ENCODE measurements at regions not wholly inside any gene's neighbourhood (a gene's known extent, or its start where the extent isn't known, plus 50 kb on each side); places are given as distances from the start of the nearest gene placed in this dataset.

DNA sequence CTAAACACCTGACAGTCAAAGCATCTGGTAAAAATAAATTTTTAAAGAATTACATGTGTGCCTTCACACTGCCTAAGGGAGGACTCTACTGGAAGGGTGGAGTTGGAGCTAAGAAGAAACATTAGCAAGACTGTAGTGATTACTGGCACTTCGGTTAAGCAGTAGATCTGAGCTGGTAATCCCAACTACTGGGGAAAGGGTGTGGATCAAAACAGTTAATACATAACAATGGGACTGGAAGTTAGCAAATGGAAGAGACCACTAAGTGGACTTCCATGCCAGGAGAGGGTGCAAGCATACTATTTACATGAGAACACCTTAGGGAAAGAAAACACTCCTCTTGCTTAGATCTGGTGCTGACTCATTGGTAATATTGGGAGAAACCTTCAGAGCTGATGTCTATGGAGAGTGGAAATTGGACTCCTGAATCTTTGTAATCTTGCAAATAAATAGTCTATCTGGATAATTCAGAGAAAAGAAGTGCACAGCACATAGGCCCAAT, 519.6 kb upstream of the LINC00305 start:
- Mint-ChIP-seq H3K4me3 (ENCODE audit: unreplicated experiment) (no peak overlapping the region), H3K27ac (ENCODE audit: unreplicated experiment) (no peak overlapping the region), H3K9me3 (ENCODE audit: unreplicated experiment) (no peaks in the 10 kb centered on the region), H3K36me3 (ENCODE audit: unreplicated experiment) (no peaks in the 10 kb centered on the region), H3K27me3 (ENCODE audit: unreplicated experiment) (no peaks in the 10 kb centered on the region), H3K4me1 (ENCODE audit: unreplicated experiment) (no peaks in the 10 kb centered on the region)
- TF ChIP-seq, protein P1, sequence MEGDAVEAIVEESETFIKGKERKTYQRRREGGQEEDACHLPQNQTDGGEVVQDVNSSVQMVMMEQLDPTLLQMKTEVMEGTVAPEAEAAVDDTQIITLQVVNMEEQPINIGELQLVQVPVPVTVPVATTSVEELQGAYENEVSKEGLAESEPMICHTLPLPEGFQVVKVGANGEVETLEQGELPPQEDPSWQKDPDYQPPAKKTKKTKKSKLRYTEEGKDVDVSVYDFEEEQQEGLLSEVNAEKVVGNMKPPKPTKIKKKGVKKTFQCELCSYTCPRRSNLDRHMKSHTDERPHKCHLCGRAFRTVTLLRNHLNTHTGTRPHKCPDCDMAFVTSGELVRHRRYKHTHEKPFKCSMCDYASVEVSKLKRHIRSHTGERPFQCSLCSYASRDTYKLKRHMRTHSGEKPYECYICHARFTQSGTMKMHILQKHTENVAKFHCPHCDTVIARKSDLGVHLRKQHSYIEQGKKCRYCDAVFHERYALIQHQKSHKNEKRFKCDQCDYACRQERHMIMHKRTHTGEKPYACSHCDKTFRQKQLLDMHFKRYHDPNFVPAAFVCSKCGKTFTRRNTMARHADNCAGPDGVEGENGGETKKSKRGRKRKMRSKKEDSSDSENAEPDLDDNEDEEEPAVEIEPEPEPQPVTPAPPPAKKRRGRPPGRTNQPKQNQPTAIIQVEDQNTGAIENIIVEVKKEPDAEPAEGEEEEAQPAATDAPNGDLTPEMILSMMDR (IDR thresholded peaks at IDR 0.05): no peak
- no peak for DNase-seq (ENCODE audit: extremely low spot score, unreplicated experiment)

DNA sequence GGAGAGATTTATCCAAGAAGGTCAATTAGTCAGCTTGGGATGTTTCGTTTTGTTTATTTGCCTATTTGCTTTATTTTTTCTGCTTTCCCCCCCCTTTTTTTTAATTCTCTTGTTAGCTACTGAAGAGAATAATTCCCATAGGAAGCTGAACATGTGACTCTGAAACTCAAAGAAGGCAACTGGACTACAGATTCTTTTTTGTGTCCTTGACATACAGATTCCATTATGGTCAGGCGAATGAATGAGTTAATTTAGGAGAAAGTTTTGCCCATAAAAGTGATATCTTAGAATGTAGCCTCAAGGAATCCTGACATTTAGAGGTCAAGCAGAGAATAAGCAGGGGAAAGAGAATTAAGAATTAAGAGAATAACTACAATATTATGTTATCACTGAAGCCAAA, 514.2 kb upstream of the LINC00305 start:
- H3K36me3 Mint-ChIP-seq (ENCODE audit: unreplicated experiment): no peaks in the 10 kb centered on the region
- H3K27me3 Mint-ChIP-seq (ENCODE audit: unreplicated experiment): no peaks in the 10 kb centered on the region
- H3K4me3 Mint-ChIP-seq (ENCODE audit: unreplicated experiment): no peak overlapping the region
- H3K27ac Mint-ChIP-seq (ENCODE audit: unreplicated experiment): no peak overlapping the region
- TF ChIP-seq, protein P1 (IDR thresholded peaks at IDR 0.05): no peak
- H3K4me1 Mint-ChIP-seq (ENCODE audit: unreplicated experiment): no peaks in the 10 kb centered on the region
- DNase-seq (ENCODE audit: extremely low spot score, unreplicated experiment): no peak
- no peaks in the 10 kb centered on the region for H3K9me3 Mint-ChIP-seq (ENCODE audit: unreplicated experiment)

DNA sequence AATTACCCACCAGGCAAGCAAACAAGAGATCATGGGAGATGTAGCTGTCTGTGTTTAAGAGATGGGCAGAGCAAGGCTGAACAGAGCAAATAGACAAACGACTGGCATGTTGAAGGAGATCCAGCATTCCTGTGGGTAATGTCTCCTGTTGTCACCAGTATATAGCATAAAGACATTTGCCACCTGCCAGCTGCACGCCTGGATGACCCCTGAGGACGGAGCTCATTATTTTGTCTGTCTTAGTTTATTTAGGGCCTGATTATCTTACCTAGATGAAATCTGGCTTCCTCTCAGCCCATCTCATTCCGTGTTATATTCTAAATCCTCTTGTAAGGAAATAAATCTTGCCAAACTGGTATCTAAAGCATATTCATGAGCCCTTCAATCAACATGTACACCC, 510.3 kb upstream of the LINC00305 start:
- Mint-ChIP-seq H3K27ac (ENCODE audit: unreplicated experiment) (no peak overlapping the region), H3K4me3 (ENCODE audit: unreplicated experiment) (no peak overlapping the region), H3K36me3 (ENCODE audit: unreplicated experiment) (no peaks in the 10 kb centered on the region), H3K27me3 (ENCODE audit: unreplicated experiment) (no peaks in the 10 kb centered on the region), H3K9me3 (ENCODE audit: unreplicated experiment) (no peaks in the 10 kb centered on the region), H3K4me1 (ENCODE audit: unreplicated experiment) (no peaks in the 10 kb centered on the region)
- no peak for DNase-seq (ENCODE audit: extremely low spot score, unreplicated experiment)
- TF ChIP-seq, protein P1 (IDR thresholded peaks at IDR 0.05): no peak

DNA sequence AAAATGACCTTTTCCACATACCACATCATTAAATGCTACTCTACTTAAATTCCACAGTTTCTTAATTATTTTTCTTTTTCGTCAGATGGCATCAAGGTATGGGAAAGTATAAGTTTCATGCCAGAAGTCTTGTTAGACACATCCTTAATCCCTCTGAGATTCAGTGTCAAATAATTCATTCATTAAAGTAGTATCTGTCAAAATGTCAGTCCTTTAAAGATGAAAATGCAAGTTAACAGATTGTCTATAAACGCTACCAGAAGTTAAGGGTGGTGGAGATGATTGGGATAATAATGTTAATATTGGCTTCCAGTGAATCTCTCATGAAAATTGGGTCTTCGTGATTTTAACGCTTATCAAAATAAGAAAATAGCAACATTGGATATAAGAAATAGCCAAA, 504.2 kb upstream of the LINC00305 start:
- no peak overlapping the region for H3K4me3 Mint-ChIP-seq (ENCODE audit: unreplicated experiment)
- TF ChIP-seq, protein P1 (IDR thresholded peaks at IDR 0.05): no peak
- DNase-seq (ENCODE audit: extremely low spot score, unreplicated experiment): no peak
- no peak overlapping the region for H3K27ac Mint-ChIP-seq (ENCODE audit: unreplicated experiment)
- H3K27me3 Mint-ChIP-seq (ENCODE audit: unreplicated experiment): no peaks in the 10 kb centered on the region
- no peaks in the 10 kb centered on the region for H3K36me3 Mint-ChIP-seq (ENCODE audit: unreplicated experiment)
- no peaks in the 10 kb centered on the region for H3K4me1 Mint-ChIP-seq (ENCODE audit: unreplicated experiment)
- peaks cover 7% of the 10 kb centered on the region for H3K9me3 Mint-ChIP-seq (ENCODE audit: unreplicated experiment)

DNA sequence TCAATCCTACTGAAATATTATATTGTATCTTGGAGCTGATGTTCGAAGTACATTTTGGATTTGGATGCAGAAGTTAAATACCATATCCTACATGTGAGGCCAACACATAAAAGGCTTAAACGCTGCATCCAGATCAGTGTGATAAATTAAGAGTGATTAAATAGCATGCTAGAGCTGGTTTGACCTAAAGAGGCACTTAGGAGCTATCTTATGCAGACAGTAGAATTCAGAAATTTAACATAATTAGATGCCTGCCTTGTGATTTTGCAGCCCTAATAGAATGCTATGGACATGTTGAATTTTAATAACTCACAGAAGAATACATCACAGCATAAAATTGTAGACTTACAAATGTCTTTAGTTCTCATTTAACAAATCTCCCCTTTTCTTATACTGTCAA, 501.2 kb upstream of the LINC00305 start:
- Mint-ChIP-seq H3K36me3 (ENCODE audit: unreplicated experiment) (no peaks in the 10 kb centered on the region), H3K4me1 (ENCODE audit: unreplicated experiment) (no peaks in the 10 kb centered on the region), H3K27me3 (ENCODE audit: unreplicated experiment) (no peaks in the 10 kb centered on the region), H3K27ac (ENCODE audit: unreplicated experiment) (no peak overlapping the region), H3K9me3 (ENCODE audit: unreplicated experiment) (peaks cover 7% of the 10 kb centered on the region), H3K4me3 (ENCODE audit: unreplicated experiment) (no peak overlapping the region)
- no peak for DNase-seq (ENCODE audit: extremely low spot score, unreplicated experiment)
- TF ChIP-seq, protein P1 (IDR thresholded peaks at IDR 0.05): no peak

Data from osteocyte (in vitro differentiated cells).